ENCODE measurements at regions not wholly inside any gene's neighbourhood (a gene's known extent, or its start where the extent isn't known, plus 50 kb on each side); places are given as distances from the start of the nearest gene placed in this dataset.

GRCh38 chr5:74093561-74093960 lies 467.6 kb downstream of the ARHGEF28 start:
- DNase-seq (ENCODE audit: low read depth), result no peak

GRCh38 chr5:74092766-74093165 lies 466.8 kb downstream of the ARHGEF28 start:
- DNase-seq (ENCODE audit: low read depth), result no peak

GRCh38 chr5:74085782-74086181 lies 459.8 kb downstream of the ARHGEF28 start:
- no peak for DNase-seq (ENCODE audit: low read depth)

- no peak for DNase-seq (ENCODE audit: low read depth)
These were observed 459.2 kb downstream of the ARHGEF28 start for GRCh38 chr5:74085186-74085585.

- no peak for DNase-seq (ENCODE audit: low read depth)
These were observed 457.2 kb downstream of the ARHGEF28 start for GRCh38 chr5:74083096-74083791.

- DNase-seq (ENCODE audit: low read depth), result no peak
These were observed 456.6 kb downstream of the ARHGEF28 start for GRCh38 chr5:74082512-74083055.

GRCh38 chr5:74081126-74081525 lies 455.1 kb downstream of the ARHGEF28 start:
- DNase-seq (ENCODE audit: low read depth), result no peak

- DNase-seq (ENCODE audit: low read depth), result no peak
These were observed 454.1 kb downstream of the ARHGEF28 start for GRCh38 chr5:74079971-74080556.

GRCh38 chr5:74075501-74076484 lies 449.8 kb downstream of the ARHGEF28 start:
- no peak for DNase-seq (ENCODE audit: low read depth)

GRCh38 chr5:74074111-74074510 lies 448.1 kb downstream of the ARHGEF28 start:
- DNase-seq (ENCODE audit: low read depth), result no peak

- no peak for DNase-seq (ENCODE audit: low read depth)
These were observed 447.3 kb downstream of the ARHGEF28 start for GRCh38 chr5:74073257-74073656.

- DNase-seq (ENCODE audit: low read depth), result no peak
These were observed 446.6 kb downstream of the ARHGEF28 start for GRCh38 chr5:74072646-74073045.

GRCh38 chr5:74070766-74071165 lies 444.8 kb downstream of the ARHGEF28 start:
- DNase-seq (ENCODE audit: low read depth), result no peak

- DNase-seq (ENCODE audit: low read depth), result no peak
These were observed 443.7 kb downstream of the ARHGEF28 start for GRCh38 chr5:74069741-74070140.

GRCh38 chr5:74067748-74068541 lies 441.9 kb downstream of the ARHGEF28 start:
- no peak for DNase-seq (ENCODE audit: low read depth)

GRCh38 chr5:74064911-74065310 lies 438.9 kb downstream of the ARHGEF28 start:
- DNase-seq (ENCODE audit: low read depth), result no peak

- no peak for DNase-seq (ENCODE audit: low read depth)
These were observed 438.2 kb downstream of the ARHGEF28 start for GRCh38 chr5:74064225-74064624.

GRCh38 chr5:74063821-74064220 lies 437.8 kb downstream of the ARHGEF28 start:
- DNase-seq (ENCODE audit: low read depth), result peak; percentile 67

GRCh38 chr5:74063346-74063745 lies 437.4 kb downstream of the ARHGEF28 start:
- DNase-seq (ENCODE audit: low read depth), result no peak

- no peak for DNase-seq (ENCODE audit: low read depth)
These were observed 435.3 kb downstream of the ARHGEF28 start for GRCh38 chr5:74061292-74061691.

- DNase-seq (ENCODE audit: low read depth), result no peak
These were observed 433.7 kb downstream of the ARHGEF28 start for GRCh38 chr5:74059706-74060105.

GRCh38 chr5:74056789-74057164 lies 430.8 kb downstream of the ARHGEF28 start:
- no peak for DNase-seq (ENCODE audit: low read depth)

All from HS-27A (cell line).